K562 (cell line): ENCODE measurements at regions not wholly inside any gene's neighbourhood (a gene's known extent, or its start where the extent isn't known, plus 50 kb on each side); places are given as distances from the start of the nearest gene placed in this dataset.

Experiments used
- ATAC-seq: fragments of 200-7000 bp; cut with Tn5 transposase; 3 replicates; pipeline ENCODE4 v1.9.1; 2020; ENCODE audit warnings: moderate library complexity
- BruUV-seq: library from RNA; stranded (reverse); fragments of 400-500 nt; replicated peaks from 2 replicates; lab custom pipeline; 2021; lab: Mats Ljungman, UMichigan
- CTCF ChIA-PET: fragments of 300-600 bp; formaldehyde crosslinking; extraction: SDS; loops from one replicate; lab custom pipeline; 2021; ENCODE audit warnings: low intra/inter-chr PET ratio; lab: Yijun Ruan, JAX
- POLR2A ChIA-PET: fragments of 300-600, 350-650 bp; sonication (Branson Sonifier 250); formaldehyde crosslinking; extraction: SDS; loops from one replicate; lab custom pipeline; 2021; ENCODE audit warnings: antibody characterized with exemption, inconsistent platforms; lab: Yijun Ruan, JAX
- DNase-seq, 4 experiments: peaks; one replicate each; pipeline versions ENCODE4 v3.0.0 to v3.0.0-alpha.2; 2011 to 2018; ENCODE audit warnings: low spot score in 3 of 4, mixed read lengths in 3 of 4; ENCODE audit errors: extremely low read depth in 1 of 4
- FAIRE-seq: peaks from 2 replicates; lab custom pipeline; 2011; peaks lifted over from hg19 to GRCh38; lab: Jason Lieb, UNC
- H2AFZ ChIP-seq: 2 replicates; pipeline ENCODE4 v1.6.0; 2011; ENCODE audit warnings: low read depth, low read length, control low read depth, inconsistent platforms
- H3K27ac ChIP-seq: fragments of 200-600 bp; 3 replicates; pipeline ENCODE4 v1.8.0; 2011; ENCODE audit warnings: low read depth, mild to moderate bottlenecking, control low read depth, inconsistent platforms, low read length, moderate library complexity, mixed read lengths; ENCODE audit errors: extremely low read depth
- H3K27me3 ChIP-seq, 2 experiments: fragments of 300-600 bp in 1 of 2; 2 replicates in 1 of 2; 3 replicates in 1 of 2; pipeline versions ENCODE4 v1.6.0 to v1.8.0; 2011; ENCODE audit warnings: inconsistent platforms in 2 of 2, low read length in 2 of 2, mild to moderate bottlenecking in 1 of 2, mixed read lengths in 1 of 2, moderate library complexity in 1 of 2; ENCODE audit not compliant: control insufficient read depth in 2 of 2, insufficient read depth in 2 of 2
- H3K36me3 ChIP-seq: fragments of 300-600 bp; 3 replicates; pipeline ENCODE4 v1.8.0; 2011; ENCODE audit warnings: mild to moderate bottlenecking, low read length, inconsistent platforms; ENCODE audit not compliant: control insufficient read depth, insufficient read depth
- H3K4me1 ChIP-seq, 2 experiments: fragments of 200-600 bp in 1 of 2; replicated peaks in 1 of 2; 2 replicates in 1 of 2; 3 replicates in 1 of 2; pipeline versions ENCODE4 v1.5.1 to v1.8.0; 2011; ENCODE audit warnings: inconsistent platforms in 2 of 2, low read length in 2 of 2, mild to moderate bottlenecking in 1 of 2, mixed read lengths in 1 of 2, moderate library complexity in 1 of 2; ENCODE audit not compliant: control insufficient read depth in 2 of 2, insufficient read depth in 2 of 2
- H3K4me2 ChIP-seq: 2 replicates; pipeline ENCODE4 v1.6.1; 2011; ENCODE audit warnings: low read length, control low read depth, inconsistent platforms, mixed read lengths; ENCODE audit not compliant: insufficient read depth
- H3K4me3 ChIP-seq: fragments of 200-600 bp; sonication (generic), shearing (Covaris generic); 2 replicates; pipeline ENCODE4 v1.5.1; 2016; ENCODE audit warnings: control low read depth, inconsistent platforms
- H3K79me2 ChIP-seq: fragments of 200-600 bp; 3 replicates; pipeline ENCODE4 v1.8.0; 2011; ENCODE audit warnings: low read length, inconsistent platforms; ENCODE audit not compliant: control insufficient read depth, insufficient read depth
- H3K9ac ChIP-seq, 2 experiments: 2 replicates each; pipeline versions ENCODE4 v1.6.0 to v1.6.1; 2011; ENCODE audit warnings: low read depth in 2 of 2, low read length in 2 of 2, control low read depth in 1 of 2, inconsistent platforms in 1 of 2, mild to moderate bottlenecking in 1 of 2, mixed read lengths in 1 of 2; ENCODE audit not compliant: insufficient read depth in 1 of 2
- H3K9me1 ChIP-seq: one replicate; pipeline ENCODE4 v1.6.0; 2011; ENCODE audit warnings: inconsistent platforms, mild to moderate bottlenecking, low read length, moderate library complexity; ENCODE audit not compliant: control insufficient read depth, insufficient read depth
- H3K9me3 ChIP-seq: replicated peaks from 2 replicates; pipeline ENCODE4 v1.5.1; 2011; ENCODE audit warnings: low read depth, low read length, inconsistent platforms; ENCODE audit not compliant: control insufficient read depth, insufficient read depth
- H4K20me1 ChIP-seq: replicated peaks from 2 replicates; pipeline ENCODE4 v1.6.1; 2011; ENCODE audit warnings: low read length, inconsistent platforms, mixed read lengths; ENCODE audit not compliant: control insufficient read depth, insufficient read depth
- BRCA1 ChIP-seq, 2 experiments: fragments of 450-650 bp in 1 of 2; sonication (generic) in 1 of 2; formaldehyde crosslinking in 1 of 2; IDR thresholded peaks; 2 replicates each; pipeline versions ENCODE4 v1.5.0 to v1.6.1; 2017 to 2020; ENCODE audit warnings: mild to moderate bottlenecking in 1 of 2, missing genetic modification reagents in 1 of 2
- CBFA2T3 ChIP-seq: fragments of 450-650 bp; IDR thresholded peaks from 2 replicates; pipeline ENCODE4 v1.6.1; 2017
- DNMT1 ChIP-seq: fragments of 450-650 bp; IDR thresholded peaks from 2 replicates; pipeline ENCODE4 v1.6.1; 2016; ENCODE audit warnings: antibody characterized with exemption, mild to moderate bottlenecking
- ELK3 ChIP-seq: fragments of 450-650 bp; formaldehyde crosslinking; IDR thresholded peaks from 2 replicates; pipeline ENCODE4 v1.4.0; 2020; ENCODE audit warnings: mild to moderate bottlenecking
- GATAD2A ChIP-seq: fragments of 450-650 bp; IDR thresholded peaks from 2 replicates; pipeline ENCODE4 v1.6.1; 2017
- HSF4 ChIP-seq: fragments of 250-450 bp; sonication (Bioruptor Pico); IDR thresholded peaks from 2 replicates; pipeline ENCODE4 v2.1.2; 2022; ENCODE audit warnings: mild to moderate bottlenecking, moderate library complexity, borderline replicate concordance
- ID3 ChIP-seq, 2 experiments: fragments of 250-450 bp in 1 of 2; fragments of 450-650 bp in 1 of 2; sonication (Bioruptor Pico) in 1 of 2; IDR thresholded peaks; 2 replicates each; pipeline versions ENCODE4 v1.6.1 to v1.8.0; 2016 to 2021; ENCODE audit warnings: mild to moderate bottlenecking in 2 of 2, moderate library complexity in 2 of 2, missing compliant biosample characterization in 1 of 2, missing genetic modification characterization in 1 of 2
- MEIS2 ChIP-seq: fragments of 450-650 bp; IDR thresholded peaks from 2 replicates; pipeline ENCODE4 v1.6.1; 2014; ENCODE audit warnings: mild to moderate bottlenecking; ENCODE audit not compliant: partially characterized antibody
- NFATC3 ChIP-seq: fragments of 450-650 bp; IDR thresholded peaks from 2 replicates; pipeline ENCODE4 v1.6.1; 2017; ENCODE audit warnings: mild to moderate bottlenecking
- NUFIP1 ChIP-seq: fragments of 450-650 bp; IDR thresholded peaks from 2 replicates; pipeline ENCODE4 v1.6.1; 2018; ENCODE audit not compliant: partially characterized antibody
- PKNOX1 ChIP-seq: fragments of 450-650 bp; IDR thresholded peaks from 2 replicates; pipeline ENCODE4 v1.6.1; 2016
- RFX1 ChIP-seq: fragments of 450-650 bp; IDR thresholded peaks from 2 replicates; pipeline ENCODE4 v1.6.1; 2016; ENCODE audit warnings: mild to moderate bottlenecking, moderate library complexity
- SOX6 ChIP-seq: fragments of 450-650 bp; IDR thresholded peaks from 2 replicates; pipeline ENCODE4 v1.6.1; 2014; ENCODE audit warnings: mild to moderate bottlenecking
- SREBF2 ChIP-seq: sonication (generic); formaldehyde crosslinking; IDR thresholded peaks from 2 replicates; pipeline ENCODE4 v1.4.0; 2020; ENCODE audit warnings: mild to moderate bottlenecking, missing genetic modification reagents
- TAL1 ChIP-seq: fragments of 450-650 bp; IDR thresholded peaks from 2 replicates; pipeline ENCODE4 v1.6.1; 2016; ENCODE audit warnings: mild to moderate bottlenecking
- WHSC1 ChIP-seq: IDR thresholded peaks from one replicate; pipeline ENCODE4 v1.6.1; 2012; ENCODE audit warnings: low read length, control low read depth, inconsistent platforms
- ZFP36 ChIP-seq: fragments of 150-350 bp; IDR thresholded peaks from 2 replicates; pipeline ENCODE4 v1.6.1; 2018; ENCODE audit warnings: low read length, low read depth; ENCODE audit not compliant: partially characterized antibody
- ZNF212 ChIP-seq: fragments of 450-650 bp; formaldehyde crosslinking; IDR thresholded peaks from 2 replicates; pipeline ENCODE4 v1.4.0; 2020; ENCODE audit warnings: mild to moderate bottlenecking
- whole genome bisulfite sequencing: fragments of 100-300 bp; shearing (Covaris generic); methylation state at CpG from one replicate; pipeline ENCODE4 v1.1.6; 2016; ENCODE audit warnings: low coverage, mixed read lengths; ENCODE audit not compliant: insufficient coverage; ENCODE audit errors: missing lambda C conversion rate; 5-methylcytosine and 5-hydroxymethylcytosine counted together
- in situ Hi-C: fragments of 300-500 bp; cut with MboI; formaldehyde crosslinking; loops from 4 replicates; pipeline ENCODE4 v1.15.0; 2018; ENCODE audit warnings: inconsistent platforms, mixed read lengths
- intact Hi-C: fragments of 100-400 bp; cut with micrococcal nuclease; formaldehyde crosslinking; loops from 2 replicates; pipeline ENCODE4 v1.14.2; 2022
- TF ChIP-seq, protein P1 (sequence below): fragments of 250-450 bp; sonication (Bioruptor Pico); IDR thresholded peaks from 2 replicates; pipeline ENCODE4 v1.8.0; 2022; ENCODE audit warnings: inconsistent platforms, mild to moderate bottlenecking, moderate library complexity, borderline replicate concordance
- TF ChIP-seq, protein P2 (sequence below): sonication (generic); formaldehyde crosslinking; IDR thresholded peaks from 2 replicates; pipeline ENCODE4 v1.8.1; 2023; ENCODE audit warnings: mild to moderate bottlenecking, missing genetic modification reagents

DNA sequence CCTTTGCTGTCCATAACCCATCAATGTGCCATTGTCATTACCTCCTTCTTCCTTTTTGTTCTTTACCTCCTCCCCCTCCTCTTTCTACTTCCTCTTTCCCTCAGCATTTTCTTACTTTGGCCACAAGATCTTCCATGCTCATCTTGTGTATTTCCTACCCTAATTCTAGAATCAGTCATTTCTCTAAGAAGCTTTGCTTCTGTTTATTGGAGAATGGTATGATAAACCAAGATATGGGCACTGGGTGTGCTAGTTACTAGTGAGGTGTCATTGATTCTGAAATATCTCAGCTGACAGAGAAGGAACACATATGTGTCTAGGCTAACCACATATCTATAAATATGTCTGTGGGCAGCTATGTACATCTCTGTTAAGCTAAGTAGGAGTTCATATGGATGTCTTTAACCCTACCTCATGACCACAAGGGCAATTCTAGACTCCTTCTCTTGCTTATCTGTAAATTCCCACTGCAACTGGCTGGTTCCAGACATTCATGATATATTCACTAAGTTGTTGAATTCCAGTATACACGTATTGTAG, 2051.3 kb upstream of the CDH9 start:
- FAIRE-seq: peak; percentile 49
- no peak overlapping the region for H3K4me3 ChIP-seq
- H3K4me2 ChIP-seq: no peak overlapping the region
- H3K9me3 ChIP-seq: no peaks in the 10 kb centered on the region
- no TSS peak for BruUV-seq
- H3K9me1 ChIP-seq: no peaks in the 10 kb centered on the region
- no peaks in the 10 kb centered on the region for H3K27me3 ChIP-seq
- no peaks in the 10 kb centered on the region for H3K4me1 ChIP-seq
- 0% methylated on average over 1 of the region's 1 CpG for WGBS
- H3K79me2 ChIP-seq: no peaks in the 10 kb centered on the region
- no peaks in the 10 kb centered on the region for H4K20me1 ChIP-seq
- ChIA-PET CTCF (no interaction called here), POLR2A (interaction anchor here (0.6 kb wide), 1 partner anchor 11 kb away, joined by 3 read pairs; no protein-coding TSS in a partner anchor)
- H2AFZ ChIP-seq: no peak overlapping the region
- DNase-seq: peak in 1 of 4 experiments; percentile 21
- H3K36me3 ChIP-seq: no peaks in the 10 kb centered on the region
- no peak; the same call in 2 of the 3 replicates for ATAC-seq
- intact Hi-C loops (no loop called here), in situ Hi-C loops (no loop called here)
- H3K9ac ChIP-seq: no peak overlapping the region
- no peak overlapping the region for H3K27ac ChIP-seq
- TF ChIP-seq SREBF2 (CRISPR knock-in tag) (no peak), ZFP36 (no peak), DNMT1 (no peak), WHSC1 (no peak), BRCA1 (IDR thresholded peaks at IDR 0.05) (no peak), BRCA1 (CRISPR knock-in tag; IDR thresholded peaks at IDR 0.05) (no peak), SOX6 (peak; percentile 41; the same call in 1 of the 2 replicates), ID3 (CRISPR knock-in tag; IDR thresholded peaks at IDR 0.05) (no peak), ID3 (tag; IDR thresholded peaks at IDR 0.05) (peak; percentile 60), CBFA2T3 (peak; percentile 80), GATAD2A (no peak), NUFIP1 (no peak), ZNF212 (CRISPR knock-in tag) (no peak), RFX1 (no peak), MEIS2 (peak; percentile 78), TAL1 (peak; percentile 51; the same call in 1 of the 2 replicates), ELK3 (CRISPR knock-in tag) (no peak), NFATC3 (no peak), PKNOX1 (0 out of 2 replicates have a peak, but pooled peaks have one; percentile 12), HSF4 (no peak)
- TF ChIP-seq, protein P1, sequence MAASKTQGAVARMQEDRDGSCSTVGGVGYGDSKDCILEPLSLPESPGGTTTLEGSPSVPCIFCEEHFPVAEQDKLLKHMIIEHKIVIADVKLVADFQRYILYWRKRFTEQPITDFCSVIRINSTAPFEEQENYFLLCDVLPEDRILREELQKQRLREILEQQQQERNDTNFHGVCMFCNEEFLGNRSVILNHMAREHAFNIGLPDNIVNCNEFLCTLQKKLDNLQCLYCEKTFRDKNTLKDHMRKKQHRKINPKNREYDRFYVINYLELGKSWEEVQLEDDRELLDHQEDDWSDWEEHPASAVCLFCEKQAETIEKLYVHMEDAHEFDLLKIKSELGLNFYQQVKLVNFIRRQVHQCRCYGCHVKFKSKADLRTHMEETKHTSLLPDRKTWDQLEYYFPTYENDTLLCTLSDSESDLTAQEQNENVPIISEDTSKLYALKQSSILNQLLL (CRISPR knock-in tag): no peak
- TF ChIP-seq, protein P2, sequence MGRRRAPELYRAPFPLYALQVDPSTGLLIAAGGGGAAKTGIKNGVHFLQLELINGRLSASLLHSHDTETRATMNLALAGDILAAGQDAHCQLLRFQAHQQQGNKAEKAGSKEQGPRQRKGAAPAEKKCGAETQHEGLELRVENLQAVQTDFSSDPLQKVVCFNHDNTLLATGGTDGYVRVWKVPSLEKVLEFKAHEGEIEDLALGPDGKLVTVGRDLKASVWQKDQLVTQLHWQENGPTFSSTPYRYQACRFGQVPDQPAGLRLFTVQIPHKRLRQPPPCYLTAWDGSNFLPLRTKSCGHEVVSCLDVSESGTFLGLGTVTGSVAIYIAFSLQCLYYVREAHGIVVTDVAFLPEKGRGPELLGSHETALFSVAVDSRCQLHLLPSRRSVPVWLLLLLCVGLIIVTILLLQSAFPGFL: no peak
